ENCODE measurements at regions not wholly inside any gene's neighbourhood (a gene's known extent, or its start where the extent isn't known, plus 50 kb on each side); places are given as distances from the start of the nearest gene placed in this dataset.

DNA sequence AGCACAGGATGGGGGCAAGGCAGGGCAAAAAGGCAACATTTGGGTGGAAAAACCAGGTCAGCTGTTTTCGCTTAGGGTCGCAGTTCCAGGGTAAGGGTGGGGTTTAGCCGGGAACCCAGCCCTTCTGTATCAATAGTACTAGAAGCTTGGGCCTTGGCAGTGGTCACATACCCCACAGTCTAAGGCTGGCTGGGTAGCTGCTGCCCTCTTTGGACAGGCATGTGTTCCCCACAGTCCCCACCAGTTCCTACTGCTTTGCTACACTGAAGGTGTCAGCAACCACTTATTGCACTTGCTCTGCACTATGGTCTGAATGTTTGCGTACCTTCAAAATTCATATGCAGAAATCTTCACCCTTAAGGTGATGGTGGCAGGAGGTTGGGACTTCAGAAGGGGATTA is 349.8 kb downstream of the LTN1 start:
- Histone ChIP-seq H3K4me3 (ENCODE audit: insufficient read depth in 1 of 2, low read depth in 1 of 2, low read length in 2 of 2) (no peak overlapping the region), H3K14ac (ENCODE audit: low read length in 2 of 2) (no peak overlapping the region), H3K27ac (ENCODE audit: low read length, poor library complexity, severe bottlenecking) (no peak overlapping the region), H3K9ac (ENCODE audit: low read length) (no peak overlapping the region), H2AFZ (ENCODE audit: low read depth, low read length) (no peak overlapping the region), H3K27me3 (ENCODE audit: control insufficient read depth in 1 of 2, insufficient read depth in 1 of 2, low read length in 2 of 2) (no peaks in the 10 kb centered on the region), H3K9me3 (ENCODE audit: control insufficient read depth, low read length) (no peaks in the 10 kb centered on the region), H3K4me2 (ENCODE audit: low read length, poor library complexity, severe bottlenecking) (no peak overlapping the region), H4K91ac (ENCODE audit: low read length) (no peak overlapping the region), H3K23ac (ENCODE audit: low read length in 2 of 2) (no peak overlapping the region), H2BK15ac (ENCODE audit: low read depth, poor library complexity, severe bottlenecking) (no peak overlapping the region), H2BK120ac (ENCODE audit: low read depth, low read length) (no peak overlapping the region), H3K4ac (ENCODE audit: low read depth in 1 of 2, low read length in 2 of 2) (no peak overlapping the region), H3K79me1 (replicated peaks; ENCODE audit: low read length, poor library complexity, severe bottlenecking) (no peaks in the 10 kb centered on the region), H2BK12ac (ENCODE audit: low read length in 2 of 2) (no peak overlapping the region), H2BK5ac (ENCODE audit: low read depth, low read length, poor library complexity, severe bottlenecking) (no peak overlapping the region), H2AK5ac (ENCODE audit: low read length, severe bottlenecking) (no peak overlapping the region), H3K36me3 (ENCODE audit: control insufficient read depth in 1 of 2, insufficient read depth in 2 of 2, low read depth in 1 of 2, low read length in 2 of 2) (no peaks in the 10 kb centered on the region), H3K4me1 (ENCODE audit: control insufficient read depth, insufficient read depth, low read depth, low read length) (no peaks in the 10 kb centered on the region), H4K8ac (ENCODE audit: low read length) (no peak overlapping the region), H3K18ac (ENCODE audit: low read depth in 1 of 2, low read length in 2 of 2) (no peak overlapping the region)
- WGBS = 98% methylated on average over 3 of the region's 4 CpGs
- no peak for DNase-seq

DNA sequence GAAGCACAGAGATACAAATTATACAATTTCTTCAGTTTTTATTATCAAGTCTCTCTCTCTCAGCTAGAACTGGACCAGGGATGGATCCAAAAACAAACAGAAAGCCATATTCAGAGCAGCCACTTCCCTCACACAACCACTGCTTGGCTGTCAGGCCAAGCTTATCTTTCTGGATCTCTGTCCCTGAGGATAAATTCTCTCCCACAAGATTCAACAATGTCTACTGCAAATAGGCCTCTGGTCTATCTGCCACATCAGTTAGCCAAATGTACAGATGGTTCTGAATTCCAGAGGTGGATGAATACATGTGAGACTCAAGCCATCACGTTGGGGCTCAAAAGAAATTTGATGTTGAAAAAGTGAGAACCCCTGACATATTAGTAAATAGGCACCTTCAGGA is 350.9 kb downstream of the LTN1 start:
- H3K27ac ChIP-seq (ENCODE audit: low read length, poor library complexity, severe bottlenecking) = no peak overlapping the region
- H3K4ac ChIP-seq (ENCODE audit: low read depth in 1 of 2, low read length in 2 of 2) = no peak overlapping the region
- no peak overlapping the region for H2BK15ac ChIP-seq (ENCODE audit: low read depth, poor library complexity, severe bottlenecking)
- H3K4me3 ChIP-seq (ENCODE audit: insufficient read depth in 1 of 2, low read depth in 1 of 2, low read length in 2 of 2) = no peak overlapping the region
- no peak overlapping the region for H3K4me2 ChIP-seq (ENCODE audit: low read length, poor library complexity, severe bottlenecking)
- no peak overlapping the region for H4K8ac ChIP-seq (ENCODE audit: low read length)
- H2BK12ac ChIP-seq (ENCODE audit: low read length in 2 of 2) = no peak overlapping the region
- H3K79me1 ChIP-seq (replicated peaks; ENCODE audit: low read length, poor library complexity, severe bottlenecking) = no peaks in the 10 kb centered on the region
- no peaks in the 10 kb centered on the region for H3K9me3 ChIP-seq (ENCODE audit: control insufficient read depth, low read length)
- DNase-seq = no peak
- no peak overlapping the region for H3K14ac ChIP-seq (ENCODE audit: low read length in 2 of 2)
- no peak overlapping the region for H3K23ac ChIP-seq (ENCODE audit: low read length in 2 of 2)
- H3K9ac ChIP-seq (ENCODE audit: low read length) = no peak overlapping the region
- no peaks in the 10 kb centered on the region for H3K27me3 ChIP-seq (ENCODE audit: control insufficient read depth in 1 of 2, insufficient read depth in 1 of 2, low read length in 2 of 2)
- no peak overlapping the region for H2BK5ac ChIP-seq (ENCODE audit: low read depth, low read length, poor library complexity, severe bottlenecking)
- no peak overlapping the region for H2AK5ac ChIP-seq (ENCODE audit: low read length, severe bottlenecking)
- H3K36me3 ChIP-seq (ENCODE audit: control insufficient read depth in 1 of 2, insufficient read depth in 2 of 2, low read depth in 1 of 2, low read length in 2 of 2) = no peaks in the 10 kb centered on the region
- WGBS = 100% methylated on average over 1 of the region's 1 CpG
- H3K4me1 ChIP-seq (ENCODE audit: control insufficient read depth, insufficient read depth, low read depth, low read length) = no peaks in the 10 kb centered on the region
- no peak overlapping the region for H2BK120ac ChIP-seq (ENCODE audit: low read depth, low read length)
- no peak overlapping the region for H3K18ac ChIP-seq (ENCODE audit: low read depth in 1 of 2, low read length in 2 of 2)
- H2AFZ ChIP-seq (ENCODE audit: low read depth, low read length) = no peak overlapping the region
- no peak overlapping the region for H4K91ac ChIP-seq (ENCODE audit: low read length)

DNA sequence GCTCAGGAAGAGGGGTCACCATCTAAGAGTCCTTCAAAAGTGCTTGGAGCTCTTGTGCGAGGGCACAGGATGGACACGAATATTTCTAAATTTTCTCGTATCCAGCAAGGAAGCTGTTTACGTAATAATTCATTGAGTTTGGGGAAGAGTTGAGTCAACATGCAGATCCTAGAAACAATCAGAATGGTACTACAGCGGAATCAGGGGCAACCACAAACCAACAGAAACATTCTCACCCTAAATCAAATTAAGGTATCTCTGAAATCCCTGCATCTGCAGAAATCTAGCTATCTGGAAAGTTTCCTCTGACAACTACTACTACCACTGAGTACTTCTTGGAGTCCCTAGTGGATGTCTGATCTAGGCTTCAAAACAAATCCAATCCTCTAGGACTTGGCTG is 352.4 kb downstream of the LTN1 start:
- H3K9ac ChIP-seq (ENCODE audit: low read length) = no peak overlapping the region
- no peak overlapping the region for H2BK5ac ChIP-seq (ENCODE audit: low read depth, low read length, poor library complexity, severe bottlenecking)
- no peak overlapping the region for H3K4me2 ChIP-seq (ENCODE audit: low read length, poor library complexity, severe bottlenecking)
- no peak for DNase-seq
- no peaks in the 10 kb centered on the region for H3K36me3 ChIP-seq (ENCODE audit: control insufficient read depth in 1 of 2, insufficient read depth in 2 of 2, low read depth in 1 of 2, low read length in 2 of 2)
- H3K23ac ChIP-seq (ENCODE audit: low read length in 2 of 2) = no peak overlapping the region
- no peaks in the 10 kb centered on the region for H3K27me3 ChIP-seq (ENCODE audit: control insufficient read depth in 1 of 2, insufficient read depth in 1 of 2, low read length in 2 of 2)
- 67% methylated on average over 1 of the region's 5 CpGs for WGBS
- H4K8ac ChIP-seq (ENCODE audit: low read length) = no peak overlapping the region
- H2AK5ac ChIP-seq (ENCODE audit: low read length, severe bottlenecking) = no peak overlapping the region
- H3K27ac ChIP-seq (ENCODE audit: low read length, poor library complexity, severe bottlenecking) = no peak overlapping the region
- H3K79me1 ChIP-seq (replicated peaks; ENCODE audit: low read length, poor library complexity, severe bottlenecking) = no peaks in the 10 kb centered on the region
- no peak overlapping the region for H2AFZ ChIP-seq (ENCODE audit: low read depth, low read length)
- no peak overlapping the region for H4K91ac ChIP-seq (ENCODE audit: low read length)
- H3K4me3 ChIP-seq (ENCODE audit: insufficient read depth in 1 of 2, low read depth in 1 of 2, low read length in 2 of 2) = no peak overlapping the region
- H2BK15ac ChIP-seq (ENCODE audit: low read depth, poor library complexity, severe bottlenecking) = no peak overlapping the region
- H3K9me3 ChIP-seq (ENCODE audit: control insufficient read depth, low read length) = no peaks in the 10 kb centered on the region
- H2BK120ac ChIP-seq (ENCODE audit: low read depth, low read length) = no peak overlapping the region
- H3K4ac ChIP-seq (ENCODE audit: low read depth in 1 of 2, low read length in 2 of 2) = no peak overlapping the region
- no peak overlapping the region for H2BK12ac ChIP-seq (ENCODE audit: low read length in 2 of 2)
- H3K14ac ChIP-seq (ENCODE audit: low read length in 2 of 2) = no peak overlapping the region
- H3K4me1 ChIP-seq (ENCODE audit: control insufficient read depth, insufficient read depth, low read depth, low read length) = no peaks in the 10 kb centered on the region
- H3K18ac ChIP-seq (ENCODE audit: low read depth in 1 of 2, low read length in 2 of 2) = no peak overlapping the region

DNA sequence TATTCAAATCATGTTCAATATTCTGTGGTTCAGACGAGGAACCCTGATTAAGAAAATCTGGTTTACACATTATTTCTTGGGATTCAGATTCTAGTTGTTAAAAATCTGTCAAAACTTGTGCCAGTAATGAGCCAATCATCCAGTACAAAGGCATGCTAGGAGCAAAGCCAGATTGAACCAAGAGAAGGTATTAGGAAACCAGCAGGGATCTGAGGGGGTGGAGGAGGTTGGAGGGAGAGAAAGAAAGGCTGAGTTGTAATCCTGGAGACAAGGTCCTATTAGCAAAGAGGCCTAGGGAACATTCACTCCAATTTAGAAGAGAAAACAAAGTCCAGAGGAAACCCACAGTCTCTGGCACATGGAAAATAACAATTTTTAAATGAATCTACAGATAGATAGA is 352.9 kb downstream of the LTN1 start:
- no peak overlapping the region for H2AFZ ChIP-seq (ENCODE audit: low read depth, low read length)
- H2AK5ac ChIP-seq (ENCODE audit: low read length, severe bottlenecking) = no peak overlapping the region
- no peaks in the 10 kb centered on the region for H3K36me3 ChIP-seq (ENCODE audit: control insufficient read depth in 1 of 2, insufficient read depth in 2 of 2, low read depth in 1 of 2, low read length in 2 of 2)
- no peak overlapping the region for H4K91ac ChIP-seq (ENCODE audit: low read length)
- no peak overlapping the region for H2BK15ac ChIP-seq (ENCODE audit: low read depth, poor library complexity, severe bottlenecking)
- H3K4ac ChIP-seq (ENCODE audit: low read depth in 1 of 2, low read length in 2 of 2) = no peak overlapping the region
- H3K18ac ChIP-seq (ENCODE audit: low read depth in 1 of 2, low read length in 2 of 2) = no peak overlapping the region
- no peak overlapping the region for H3K4me2 ChIP-seq (ENCODE audit: low read length, poor library complexity, severe bottlenecking)
- H2BK120ac ChIP-seq (ENCODE audit: low read depth, low read length) = no peak overlapping the region
- no peak overlapping the region for H3K27ac ChIP-seq (ENCODE audit: low read length, poor library complexity, severe bottlenecking)
- DNase-seq = no peak
- no peaks in the 10 kb centered on the region for H3K9me3 ChIP-seq (ENCODE audit: control insufficient read depth, low read length)
- no peak overlapping the region for H3K23ac ChIP-seq (ENCODE audit: low read length in 2 of 2)
- no peaks in the 10 kb centered on the region for H3K79me1 ChIP-seq (replicated peaks; ENCODE audit: low read length, poor library complexity, severe bottlenecking)
- no peaks in the 10 kb centered on the region for H3K27me3 ChIP-seq (ENCODE audit: control insufficient read depth in 1 of 2, insufficient read depth in 1 of 2, low read length in 2 of 2)
- no CpG with 5 or more reads among the region's 1 CpG for WGBS
- H3K9ac ChIP-seq (ENCODE audit: low read length) = no peak overlapping the region
- no peaks in the 10 kb centered on the region for H3K4me1 ChIP-seq (ENCODE audit: control insufficient read depth, insufficient read depth, low read depth, low read length)
- H2BK12ac ChIP-seq (ENCODE audit: low read length in 2 of 2) = no peak overlapping the region
- H3K4me3 ChIP-seq (ENCODE audit: insufficient read depth in 1 of 2, low read depth in 1 of 2, low read length in 2 of 2) = no peak overlapping the region
- no peak overlapping the region for H3K14ac ChIP-seq (ENCODE audit: low read length in 2 of 2)
- H4K8ac ChIP-seq (ENCODE audit: low read length) = no peak overlapping the region
- H2BK5ac ChIP-seq (ENCODE audit: low read depth, low read length, poor library complexity, severe bottlenecking) = no peak overlapping the region
